Activated CD8-positive, alpha-beta memory T cell treated with anti-CD3 and anti-CD28 coated beads for 1 hour (primary cell): ENCODE measurements at regions not wholly inside any gene's neighbourhood (a gene's known extent, or its start where the extent isn't known, plus 50 kb on each side); places are given as distances from the start of the nearest gene placed in this dataset.

Experiments used
- DNase-seq, 2 donors: peaks; one replicate each; pipeline ENCODE4 v3.0.0-alpha.2; 2020; ENCODE audit warnings: low read depth in 1 of 2; ENCODE audit errors: extremely low read depth in 1 of 2

DNA sequence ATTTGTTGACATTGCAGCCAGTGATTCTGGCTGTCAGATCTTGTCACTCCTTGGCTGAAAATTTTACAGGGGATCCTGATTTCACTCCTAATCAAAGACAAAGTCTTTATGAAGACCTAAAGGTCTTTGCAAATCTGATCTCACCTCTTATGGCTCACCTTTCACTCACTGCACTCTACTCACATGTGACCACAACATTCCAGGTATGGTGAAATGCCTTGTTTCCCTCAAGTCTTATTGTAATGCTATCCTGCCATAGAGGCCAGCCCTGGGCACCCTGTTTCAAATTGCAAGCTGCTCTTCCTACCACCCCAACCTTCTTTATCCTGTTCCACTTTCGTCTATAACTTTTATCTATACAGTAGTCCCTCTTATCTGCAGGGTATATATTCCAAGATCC is 200.1 kb downstream of the NDFIP2 start:
- no peak for DNase-seq

- no peak for DNase-seq
Measured at GRCh38 chr13:79680485-79680884, 199.5 kb downstream of the NDFIP2 start.

- no peak for DNase-seq
Measured at GRCh38 chr13:79679334-79679733, 198.4 kb downstream of the NDFIP2 start.

GRCh38 chr13:79678100-79678499 is 197.1 kb downstream of the NDFIP2 start:
- no peak for DNase-seq

DNA sequence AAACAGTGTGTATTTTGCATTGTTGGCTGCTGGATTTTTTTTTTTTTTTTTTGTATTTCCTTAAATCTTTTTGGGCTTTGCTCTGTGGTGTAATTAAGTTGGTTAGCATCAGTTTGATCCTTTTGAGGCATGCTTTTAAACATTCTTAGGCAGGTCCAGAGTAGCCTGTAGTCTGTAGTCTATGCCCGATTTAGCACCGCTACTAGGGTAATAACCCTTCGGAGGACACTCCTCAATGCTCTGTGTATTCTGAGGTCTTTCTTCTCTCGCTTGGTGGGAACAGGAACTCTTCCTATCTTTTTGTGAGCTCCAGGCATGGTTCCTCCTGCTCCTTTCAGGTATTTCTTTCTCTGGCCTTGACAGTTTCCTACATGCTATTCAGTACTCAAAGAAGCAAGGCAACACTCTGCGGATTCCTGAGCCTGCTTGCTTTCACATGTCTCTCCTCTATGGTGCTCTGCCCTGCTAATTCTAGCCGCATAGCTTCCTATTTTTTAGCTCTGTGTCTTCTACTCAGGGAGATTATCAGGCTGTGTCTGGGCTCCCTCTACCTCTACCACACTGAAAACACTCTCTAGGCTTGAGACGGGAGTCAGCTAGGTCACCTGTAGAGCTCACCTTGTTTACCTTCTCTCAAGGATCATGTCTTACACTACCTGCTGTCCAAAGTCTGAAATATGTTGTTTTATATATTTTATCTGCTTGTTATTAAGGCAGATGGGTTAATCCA is 195.1 kb downstream of the NDFIP2 start:
- no peak for DNase-seq

DNA sequence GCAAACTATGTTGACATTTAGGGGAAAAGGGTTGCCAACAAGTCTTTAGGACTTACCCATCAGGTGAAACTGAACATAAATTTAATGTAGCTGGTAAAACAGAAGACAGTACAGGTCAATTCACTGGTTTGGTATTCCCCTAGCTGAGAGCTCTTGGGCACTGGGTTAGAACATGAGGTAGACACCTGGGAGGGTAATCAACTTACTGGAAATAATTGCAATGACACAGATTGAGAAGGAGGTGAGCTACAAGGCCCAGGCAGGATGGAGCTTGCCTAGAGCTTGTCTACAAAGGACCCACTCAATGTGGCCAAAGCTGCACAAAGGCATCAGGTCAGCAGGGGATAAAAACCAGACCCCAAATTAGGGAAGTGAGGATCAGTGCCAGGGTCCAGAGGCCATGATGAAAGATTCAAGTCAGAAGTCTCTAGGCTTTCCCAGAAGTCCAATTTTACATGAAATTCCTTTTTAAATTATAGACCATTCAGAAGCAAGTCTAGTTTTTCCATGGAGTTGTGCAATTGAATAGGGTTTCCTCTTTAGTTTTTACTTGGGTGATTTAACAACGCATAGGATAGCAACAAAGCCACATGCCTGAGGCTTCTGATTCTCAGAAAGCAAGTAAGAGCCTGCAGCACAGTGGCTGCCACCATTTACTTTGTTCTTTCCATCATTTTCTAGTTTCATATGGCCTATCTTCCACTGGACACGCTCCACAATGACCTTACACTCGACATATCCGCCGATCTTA is 194.0 kb downstream of the NDFIP2 start:
- DNase-seq, result no peak

DNA sequence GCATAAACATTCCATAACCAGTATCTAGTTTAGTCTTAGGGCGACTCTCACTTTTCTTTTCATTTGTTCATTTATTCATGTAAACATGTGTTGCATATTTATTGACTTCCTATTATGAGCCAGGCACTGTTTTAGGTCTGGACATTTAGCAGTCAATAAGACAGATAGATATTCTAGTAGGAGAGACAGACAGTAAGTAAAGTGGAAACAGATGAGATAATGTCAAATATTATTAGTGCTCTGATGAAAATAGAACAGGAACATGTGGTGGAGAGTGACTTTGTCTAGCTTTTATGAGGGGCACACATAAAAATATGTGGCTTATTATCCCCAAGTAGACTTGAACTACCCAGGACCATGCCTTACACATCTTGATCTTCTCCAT is 193.0 kb downstream of the NDFIP2 start:
- no peak for DNase-seq

GRCh38 chr13:79673310-79673992 is 192.5 kb downstream of the NDFIP2 start:
- no peak for DNase-seq

GRCh38 chr13:79671420-79671819 is 190.5 kb downstream of the NDFIP2 start:
- DNase-seq, result no peak

DNA sequence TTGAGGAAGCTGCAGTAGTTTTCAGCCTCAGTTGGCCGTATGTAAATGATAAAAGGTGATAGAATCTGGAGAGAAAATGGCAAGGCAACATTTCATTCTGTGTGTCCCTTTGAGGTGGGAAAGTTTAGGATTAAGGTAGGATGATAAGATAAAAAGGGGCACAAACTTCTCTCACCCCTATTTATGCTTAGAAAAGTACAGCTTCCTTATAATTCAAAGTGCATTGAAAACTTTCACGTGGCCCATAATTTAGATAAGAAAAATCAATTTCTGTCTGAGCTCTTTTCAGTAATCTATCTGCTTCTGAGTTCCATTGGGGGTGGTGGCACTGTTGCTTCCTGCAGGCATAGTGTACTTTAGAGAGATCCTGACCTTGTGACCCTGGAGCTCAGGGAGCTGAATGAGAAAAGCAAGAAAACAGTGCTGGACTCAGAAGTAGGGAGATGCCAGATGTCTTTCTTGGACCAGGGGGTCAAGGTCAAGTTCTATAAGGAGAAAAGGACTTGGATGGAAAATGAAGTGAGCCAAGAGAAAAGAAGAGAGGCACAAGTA is 187.3 kb downstream of the NDFIP2 start:
- no peak for DNase-seq

GRCh38 chr13:79667771-79668170 is 186.8 kb downstream of the NDFIP2 start:
- no peak for DNase-seq

- DNase-seq, result no peak
Measured at GRCh38 chr13:79663977-79664636, 183.2 kb downstream of the NDFIP2 start.

DNA sequence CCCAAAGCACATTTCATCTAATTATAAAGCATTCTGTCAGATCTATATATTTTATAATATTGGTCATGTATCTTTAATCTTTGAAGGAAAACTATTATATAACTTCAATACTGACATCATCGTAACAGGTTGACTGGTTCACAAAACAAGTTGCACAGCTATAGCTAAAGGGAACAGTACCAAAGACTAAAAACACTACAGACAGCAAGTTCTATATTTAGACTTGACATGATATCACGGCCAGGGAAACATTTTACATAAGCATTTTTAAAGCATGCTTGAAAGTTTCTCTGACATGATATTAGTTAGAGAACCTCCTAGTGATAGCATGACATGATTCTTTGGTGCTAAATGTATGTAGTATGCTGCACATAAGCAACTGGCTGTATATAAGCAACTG is 182.5 kb downstream of the NDFIP2 start:
- no peak for DNase-seq

GRCh38 chr13:79662882-79663281 is 181.9 kb downstream of the NDFIP2 start:
- no peak for DNase-seq

DNA sequence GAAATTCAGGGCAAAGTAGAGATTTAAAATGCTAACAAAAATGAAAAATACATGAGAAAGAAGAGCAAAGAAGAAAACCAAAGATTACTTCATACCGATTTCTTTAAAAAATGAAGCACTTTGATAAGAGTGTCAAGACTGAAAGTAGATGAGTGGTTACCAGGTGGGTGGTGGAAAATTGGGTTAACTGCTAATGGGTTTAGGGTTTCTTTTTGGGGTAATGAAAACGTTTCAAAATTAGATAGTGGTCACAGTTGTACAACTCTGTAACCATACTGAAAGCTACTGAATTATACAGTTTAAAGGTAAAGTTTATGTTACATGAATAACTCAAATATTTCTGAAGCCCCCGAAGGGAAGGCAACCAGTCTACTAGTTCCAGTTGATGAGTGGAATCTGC is 179.4 kb downstream of the NDFIP2 start:
- no peak for DNase-seq

DNA sequence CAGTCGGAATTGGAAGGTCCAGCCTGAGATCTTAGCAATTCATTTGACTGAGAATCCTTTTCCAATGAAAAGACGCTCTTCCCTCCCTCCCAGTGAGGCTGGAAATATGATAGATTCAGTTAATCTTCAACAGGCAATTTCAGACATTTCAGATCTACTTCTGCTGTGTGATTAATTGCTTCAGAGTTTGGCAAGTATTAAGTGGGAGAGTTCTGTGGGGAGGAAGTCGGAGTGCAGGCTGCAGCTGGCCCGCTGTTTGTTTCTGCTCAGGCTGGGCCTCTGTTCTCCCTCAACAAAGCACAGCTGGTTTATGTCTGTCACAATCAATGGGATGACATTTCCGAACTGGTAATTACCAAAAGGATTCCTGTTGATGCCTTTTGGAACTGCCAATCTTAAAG is 178.2 kb downstream of the NDFIP2 start:
- DNase-seq, result no peak

GRCh38 chr13:79658333-79658975 is 177.5 kb downstream of the NDFIP2 start:
- DNase-seq, result no peak

- DNase-seq, result no peak
Measured at GRCh38 chr13:79655509-79655908, 174.6 kb downstream of the NDFIP2 start.

DNA sequence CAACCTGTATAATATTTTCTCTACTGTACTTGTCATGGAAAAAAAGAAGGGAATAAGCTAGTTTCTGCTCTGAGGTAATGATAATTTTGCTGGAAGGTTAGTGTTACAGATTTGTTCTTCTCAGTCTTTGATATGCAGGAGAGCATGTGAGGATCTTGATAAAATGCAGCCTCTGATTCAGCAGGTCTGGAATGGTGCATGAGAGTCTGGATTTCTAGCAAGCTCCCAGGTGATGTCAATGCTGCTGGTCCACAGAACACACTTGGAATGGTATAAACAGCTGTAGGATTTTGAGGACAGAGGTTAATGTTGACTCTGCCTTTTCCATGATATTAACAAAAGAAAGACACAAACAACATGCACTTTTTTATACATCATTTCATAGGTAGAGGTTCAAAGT is 173.6 kb downstream of the NDFIP2 start:
- no peak for DNase-seq

- DNase-seq, result no peak
Measured at GRCh38 chr13:79650688-79651087, 169.7 kb downstream of the NDFIP2 start.

DNA sequence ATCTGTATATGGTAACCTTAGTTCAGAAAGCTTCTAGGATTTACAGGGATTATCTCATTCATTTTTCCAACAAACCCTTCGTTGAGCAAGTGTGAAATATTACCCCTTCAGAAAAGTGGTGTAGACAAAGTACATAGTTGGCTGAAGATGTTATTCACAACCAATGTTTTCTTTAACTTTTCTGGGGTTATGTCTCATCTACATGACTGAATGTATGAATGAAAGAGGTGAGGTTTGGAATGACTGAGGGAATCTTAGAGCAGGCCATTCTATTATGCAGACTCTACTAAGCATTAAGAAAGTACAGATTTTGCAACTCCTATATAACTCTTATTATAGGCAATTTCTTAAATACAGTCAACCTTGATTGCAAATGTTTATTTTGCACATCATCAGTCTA is 167.2 kb downstream of the NDFIP2 start:
- no peak for DNase-seq
